HepG2 (cell line): ENCODE measurements at regions not wholly inside any gene's neighbourhood (a gene's known extent, or its start where the extent isn't known, plus 50 kb on each side); places are given as distances from the start of the nearest gene placed in this dataset.

Source experiments
- BCL6 ChIP-seq: IDR thresholded peaks from 2 replicates; pipeline ENCODE4 v1.6.1; 2016; ENCODE audit warnings: missing genetic modification reagents, missing compliant biosample characterization
- FOXO1 ChIP-seq: sonication (generic); formaldehyde crosslinking; IDR thresholded peaks from 2 replicates; pipeline ENCODE4 v1.4.0; 2020; ENCODE audit warnings: missing genetic modification reagents
- HMG20A ChIP-seq: IDR thresholded peaks from 2 replicates; pipeline ENCODE4 v1.6.1; 2016; ENCODE audit warnings: borderline replicate concordance
- HOXA3 ChIP-seq: sonication (generic); formaldehyde crosslinking; IDR thresholded peaks from 2 replicates; pipeline ENCODE4 v1.5.0; 2020; ENCODE audit warnings: missing genetic modification reagents
- KDM2A ChIP-seq: sonication (generic); formaldehyde crosslinking; IDR thresholded peaks from 2 replicates; pipeline ENCODE4 v1.4.0; 2020; ENCODE audit warnings: low read depth, missing genetic modification reagents, borderline replicate concordance
- PHF21A ChIP-seq: sonication (generic); formaldehyde crosslinking; IDR thresholded peaks from 2 replicates; pipeline ENCODE4 v1.5.0; 2020; ENCODE audit warnings: mild to moderate bottlenecking, missing genetic modification reagents
- POGZ ChIP-seq: sonication (generic); formaldehyde crosslinking; IDR thresholded peaks from 2 replicates; pipeline ENCODE4 v1.4.0; 2020; ENCODE audit warnings: mild to moderate bottlenecking, missing genetic modification reagents
- STAG1 ChIP-seq: sonication (generic); formaldehyde crosslinking; IDR thresholded peaks from 2 replicates; pipeline ENCODE4 v1.4.0; 2020; ENCODE audit warnings: missing genetic modification reagents
- ZBTB34 ChIP-seq: sonication (generic); formaldehyde crosslinking; IDR thresholded peaks from 2 replicates; pipeline ENCODE4 v1.8.0; 2022; ENCODE audit warnings: mild to moderate bottlenecking, missing genetic modification reagents
- ZBTB39 ChIP-seq: sonication (generic); formaldehyde crosslinking; IDR thresholded peaks from 2 replicates; pipeline ENCODE4 v1.5.0; 2020; ENCODE audit warnings: missing genetic modification reagents
- TF ChIP-seq, protein P1 (sequence below): sonication (generic); formaldehyde crosslinking; IDR thresholded peaks from 2 replicates; pipeline ENCODE4 v1.5.1; 2020; ENCODE audit warnings: mild to moderate bottlenecking, missing genetic modification reagents, borderline replicate concordance
- TF ChIP-seq, protein P2 (sequence below): IDR thresholded peaks from 2 replicates; pipeline ENCODE4 v1.6.1; 2018; ENCODE audit warnings: missing genetic modification reagents
- TF ChIP-seq, protein P3 (sequence below): IDR thresholded peaks from 2 replicates; pipeline ENCODE4 v1.6.1; 2012; ENCODE audit warnings: low read length, improper control_type of control experiment
- TF ChIP-seq, protein P4 (sequence below): sonication (generic); formaldehyde crosslinking; IDR thresholded peaks from 2 replicates; pipeline ENCODE4 v1.9.0; 2022; ENCODE audit warnings: low read depth, missing genetic modification reagents

- TF ChIP-seq, protein P1, sequence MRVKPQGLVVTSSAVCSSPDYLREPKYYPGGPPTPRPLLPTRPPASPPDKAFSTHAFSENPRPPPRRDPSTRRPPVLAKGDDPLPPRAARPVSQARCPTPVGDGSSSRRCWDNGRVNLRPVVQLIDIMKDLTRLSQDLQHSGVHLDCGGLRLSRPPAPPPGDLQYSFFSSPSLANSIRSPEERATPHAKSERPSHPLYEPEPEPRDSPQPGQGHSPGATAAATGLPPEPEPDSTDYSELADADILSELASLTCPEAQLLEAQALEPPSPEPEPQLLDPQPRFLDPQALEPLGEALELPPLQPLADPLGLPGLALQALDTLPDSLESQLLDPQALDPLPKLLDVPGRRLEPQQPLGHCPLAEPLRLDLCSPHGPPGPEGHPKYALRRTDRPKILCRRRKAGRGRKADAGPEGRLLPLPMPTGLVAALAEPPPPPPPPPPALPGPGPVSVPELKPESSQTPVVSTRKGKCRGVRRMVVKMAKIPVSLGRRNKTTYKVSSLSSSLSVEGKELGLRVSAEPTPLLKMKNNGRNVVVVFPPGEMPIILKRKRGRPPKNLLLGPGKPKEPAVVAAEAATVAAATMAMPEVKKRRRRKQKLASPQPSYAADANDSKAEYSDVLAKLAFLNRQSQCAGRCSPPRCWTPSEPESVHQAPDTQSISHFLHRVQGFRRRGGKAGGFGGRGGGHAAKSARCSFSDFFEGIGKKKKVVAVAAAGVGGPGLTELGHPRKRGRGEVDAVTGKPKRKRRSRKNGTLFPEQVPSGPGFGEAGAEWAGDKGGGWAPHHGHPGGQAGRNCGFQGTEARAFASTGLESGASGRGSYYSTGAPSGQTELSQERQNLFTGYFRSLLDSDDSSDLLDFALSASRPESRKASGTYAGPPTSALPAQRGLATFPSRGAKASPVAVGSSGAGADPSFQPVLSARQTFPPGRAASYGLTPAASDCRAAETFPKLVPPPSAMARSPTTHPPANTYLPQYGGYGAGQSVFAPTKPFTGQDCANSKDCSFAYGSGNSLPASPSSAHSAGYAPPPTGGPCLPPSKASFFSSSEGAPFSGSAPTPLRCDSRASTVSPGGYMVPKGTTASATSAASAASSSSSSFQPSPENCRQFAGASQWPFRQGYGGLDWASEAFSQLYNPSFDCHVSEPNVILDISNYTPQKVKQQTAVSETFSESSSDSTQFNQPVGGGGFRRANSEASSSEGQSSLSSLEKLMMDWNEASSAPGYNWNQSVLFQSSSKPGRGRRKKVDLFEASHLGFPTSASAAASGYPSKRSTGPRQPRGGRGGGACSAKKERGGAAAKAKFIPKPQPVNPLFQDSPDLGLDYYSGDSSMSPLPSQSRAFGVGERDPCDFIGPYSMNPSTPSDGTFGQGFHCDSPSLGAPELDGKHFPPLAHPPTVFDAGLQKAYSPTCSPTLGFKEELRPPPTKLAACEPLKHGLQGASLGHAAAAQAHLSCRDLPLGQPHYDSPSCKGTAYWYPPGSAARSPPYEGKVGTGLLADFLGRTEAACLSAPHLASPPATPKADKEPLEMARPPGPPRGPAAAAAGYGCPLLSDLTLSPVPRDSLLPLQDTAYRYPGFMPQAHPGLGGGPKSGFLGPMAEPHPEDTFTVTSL: 0 out of 2 replicates have a peak, but pooled peaks have one; percentile 64
- no peak for TF ChIP-seq KDM2A
- TF ChIP-seq, protein P2, sequence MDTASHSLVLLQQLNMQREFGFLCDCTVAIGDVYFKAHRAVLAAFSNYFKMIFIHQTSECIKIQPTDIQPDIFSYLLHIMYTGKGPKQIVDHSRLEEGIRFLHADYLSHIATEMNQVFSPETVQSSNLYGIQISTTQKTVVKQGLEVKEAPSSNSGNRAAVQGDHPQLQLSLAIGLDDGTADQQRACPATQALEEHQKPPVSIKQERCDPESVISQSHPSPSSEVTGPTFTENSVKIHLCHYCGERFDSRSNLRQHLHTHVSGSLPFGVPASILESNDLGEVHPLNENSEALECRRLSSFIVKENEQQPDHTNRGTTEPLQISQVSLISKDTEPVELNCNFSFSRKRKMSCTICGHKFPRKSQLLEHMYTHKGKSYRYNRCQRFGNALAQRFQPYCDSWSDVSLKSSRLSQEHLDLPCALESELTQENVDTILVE: peak; percentile 30; the same call in 1 of the 2 replicates
- TF ChIP-seq BCL6 (CRISPR knock-in tag): peak; percentile 81
- peak; percentile 64; the same call in 1 of the 2 replicates for TF ChIP-seq HMG20A
- TF ChIP-seq ZBTB39 (CRISPR knock-in tag): no peak
- TF ChIP-seq FOXO1 (CRISPR knock-in tag): peak; percentile 36; the same call in 1 of the 2 replicates
- TF ChIP-seq, protein P3, sequence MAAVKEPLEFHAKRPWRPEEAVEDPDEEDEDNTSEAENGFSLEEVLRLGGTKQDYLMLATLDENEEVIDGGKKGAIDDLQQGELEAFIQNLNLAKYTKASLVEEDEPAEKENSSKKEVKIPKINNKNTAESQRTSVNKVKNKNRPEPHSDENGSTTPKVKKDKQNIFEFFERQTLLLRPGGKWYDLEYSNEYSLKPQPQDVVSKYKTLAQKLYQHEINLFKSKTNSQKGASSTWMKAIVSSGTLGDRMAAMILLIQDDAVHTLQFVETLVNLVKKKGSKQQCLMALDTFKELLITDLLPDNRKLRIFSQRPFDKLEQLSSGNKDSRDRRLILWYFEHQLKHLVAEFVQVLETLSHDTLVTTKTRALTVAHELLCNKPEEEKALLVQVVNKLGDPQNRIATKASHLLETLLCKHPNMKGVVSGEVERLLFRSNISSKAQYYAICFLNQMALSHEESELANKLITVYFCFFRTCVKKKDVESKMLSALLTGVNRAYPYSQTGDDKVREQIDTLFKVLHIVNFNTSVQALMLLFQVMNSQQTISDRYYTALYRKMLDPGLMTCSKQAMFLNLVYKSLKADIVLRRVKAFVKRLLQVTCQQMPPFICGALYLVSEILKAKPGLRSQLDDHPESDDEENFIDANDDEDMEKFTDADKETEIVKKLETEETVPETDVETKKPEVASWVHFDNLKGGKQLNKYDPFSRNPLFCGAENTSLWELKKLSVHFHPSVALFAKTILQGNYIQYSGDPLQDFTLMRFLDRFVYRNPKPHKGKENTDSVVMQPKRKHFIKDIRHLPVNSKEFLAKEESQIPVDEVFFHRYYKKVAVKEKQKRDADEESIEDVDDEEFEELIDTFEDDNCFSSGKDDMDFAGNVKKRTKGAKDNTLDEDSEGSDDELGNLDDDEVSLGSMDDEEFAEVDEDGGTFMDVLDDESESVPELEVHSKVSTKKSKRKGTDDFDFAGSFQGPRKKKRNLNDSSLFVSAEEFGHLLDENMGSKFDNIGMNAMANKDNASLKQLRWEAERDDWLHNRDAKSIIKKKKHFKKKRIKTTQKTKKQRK: no peak
- no peak for TF ChIP-seq STAG1 (CRISPR knock-in tag)
- no peak; the same call in 1 of the 2 replicates for TF ChIP-seq PHF21A (CRISPR knock-in tag)
- TF ChIP-seq, protein P4, sequence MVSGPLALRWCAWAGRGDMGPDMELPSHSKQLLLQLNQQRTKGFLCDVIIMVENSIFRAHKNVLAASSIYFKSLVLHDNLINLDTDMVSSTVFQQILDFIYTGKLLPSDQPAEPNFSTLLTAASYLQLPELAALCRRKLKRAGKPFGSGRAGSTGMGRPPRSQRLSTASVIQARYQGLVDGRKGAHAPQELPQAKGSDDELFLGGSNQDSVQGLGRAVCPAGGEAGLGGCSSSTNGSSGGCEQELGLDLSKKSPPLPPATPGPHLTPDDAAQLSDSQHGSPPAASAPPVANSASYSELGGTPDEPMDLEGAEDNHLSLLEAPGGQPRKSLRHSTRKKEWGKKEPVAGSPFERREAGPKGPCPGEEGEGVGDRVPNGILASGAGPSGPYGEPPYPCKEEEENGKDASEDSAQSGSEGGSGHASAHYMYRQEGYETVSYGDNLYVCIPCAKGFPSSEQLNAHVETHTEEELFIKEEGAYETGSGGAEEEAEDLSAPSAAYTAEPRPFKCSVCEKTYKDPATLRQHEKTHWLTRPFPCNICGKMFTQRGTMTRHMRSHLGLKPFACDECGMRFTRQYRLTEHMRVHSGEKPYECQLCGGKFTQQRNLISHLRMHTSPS (CRISPR knock-in tag): peak; percentile 91
- TF ChIP-seq HOXA3 (CRISPR knock-in tag): peak; percentile 26; the same call in 1 of the 2 replicates
- TF ChIP-seq POGZ (CRISPR knock-in tag): peak; percentile 63; the same call in 1 of the 2 replicates
- 0 out of 2 replicates have a peak, but pooled peaks have one; percentile 31 for TF ChIP-seq ZBTB34
Measured at GRCh38 chr5:38069360-38069759, 189.0 kb upstream of the EGFLAM start (continued).
